Suppressor macrophage treated with lipopolysaccharide for 1 hour (primary cell): ENCODE measurements at regions not wholly inside any gene's neighbourhood (a gene's known extent, or its start where the extent isn't known, plus 50 kb on each side); places are given as distances from the start of the nearest gene placed in this dataset.
"Not testable (repeated sequence)": the region's sequence is repeated elsewhere in the genome, so short reads cannot be mapped to it uniquely, and the experiment has no call there.

Experiments
- DNase-seq, 3 donors: peaks; one replicate each; pipeline ENCODE4 v3.0.0-alpha.2; 2020 to 2022

DNA sequence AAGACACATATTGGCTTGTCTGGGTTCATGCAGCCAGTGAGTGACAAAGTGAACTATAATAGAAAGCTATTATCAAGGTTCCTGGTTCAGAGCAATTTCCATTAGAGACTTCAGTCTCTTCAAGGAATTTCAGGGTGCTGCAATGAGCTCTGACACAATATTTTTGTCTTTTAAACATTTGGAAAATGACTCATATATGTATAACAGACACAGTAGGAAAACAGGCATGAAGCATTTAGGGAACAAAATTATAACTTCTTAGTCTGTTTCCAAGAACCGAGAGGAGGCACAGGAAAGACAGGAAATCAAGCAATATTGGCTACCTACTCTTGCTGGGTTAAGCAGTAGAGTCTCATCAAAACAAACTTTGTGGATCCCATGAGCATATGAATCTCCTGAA, 170.4 kb downstream of the PTPRC start:
- peak in 2 of 3 donors; percentile 14 to 34 for DNase-seq

DNA sequence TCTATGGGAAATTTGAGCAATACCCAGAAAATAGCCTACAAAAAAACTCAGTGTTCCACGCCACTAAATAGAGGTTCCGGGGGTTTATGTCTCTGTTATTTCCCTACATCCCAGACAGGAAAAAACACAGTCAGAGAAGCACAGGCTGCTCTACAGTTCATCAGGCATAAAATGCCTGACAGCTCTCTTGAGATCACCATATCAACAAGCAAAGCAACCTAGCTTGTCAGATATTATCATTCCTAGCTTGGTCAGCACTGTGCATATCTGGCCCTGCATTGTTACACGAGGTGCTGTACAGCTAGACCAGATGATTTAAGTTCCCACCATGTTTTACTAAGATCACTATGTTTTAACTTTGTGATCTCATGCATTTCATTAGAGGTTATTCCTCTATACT, 172.6 kb downstream of the PTPRC start:
- DNase-seq: no peak

DNA sequence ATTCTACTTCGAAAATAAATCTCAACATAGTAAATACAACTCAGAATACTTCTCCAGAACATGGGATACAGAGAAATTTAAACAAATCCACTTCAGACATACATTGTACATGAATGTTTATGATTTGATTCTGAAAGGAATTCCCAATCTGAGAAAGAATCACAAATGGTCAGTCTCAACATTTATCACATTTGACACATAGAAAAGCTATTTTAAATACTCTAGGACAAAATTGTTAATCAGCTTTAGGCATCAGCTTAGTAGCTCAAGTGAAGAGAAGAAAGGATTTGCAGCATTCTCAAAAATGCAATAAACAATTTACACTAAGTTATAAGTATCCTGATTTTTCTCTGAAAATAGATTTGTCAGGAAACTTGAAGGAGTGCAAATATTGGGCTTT, 184.8 kb downstream of the PTPRC start:
- no peak for DNase-seq

DNA sequence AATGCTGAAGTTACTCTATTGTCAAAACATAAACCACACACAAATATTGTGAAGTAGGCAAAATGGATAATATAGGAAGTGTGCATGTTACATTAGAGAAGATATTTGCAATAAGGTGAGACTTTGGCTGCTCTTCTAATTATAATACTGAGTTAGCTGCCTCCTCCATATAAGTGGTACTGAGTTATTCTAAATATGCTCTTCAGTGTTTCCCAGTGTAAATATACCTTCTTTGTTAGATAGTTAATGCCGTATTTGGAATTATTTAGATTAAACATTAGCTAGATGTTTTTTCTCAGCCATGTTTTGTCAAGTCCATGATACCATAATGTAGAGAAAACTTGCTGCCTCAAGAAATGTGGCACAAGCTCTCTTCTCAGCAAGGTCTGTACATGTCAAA, 186.4 kb downstream of the PTPRC start:
- DNase-seq: no peak

DNA sequence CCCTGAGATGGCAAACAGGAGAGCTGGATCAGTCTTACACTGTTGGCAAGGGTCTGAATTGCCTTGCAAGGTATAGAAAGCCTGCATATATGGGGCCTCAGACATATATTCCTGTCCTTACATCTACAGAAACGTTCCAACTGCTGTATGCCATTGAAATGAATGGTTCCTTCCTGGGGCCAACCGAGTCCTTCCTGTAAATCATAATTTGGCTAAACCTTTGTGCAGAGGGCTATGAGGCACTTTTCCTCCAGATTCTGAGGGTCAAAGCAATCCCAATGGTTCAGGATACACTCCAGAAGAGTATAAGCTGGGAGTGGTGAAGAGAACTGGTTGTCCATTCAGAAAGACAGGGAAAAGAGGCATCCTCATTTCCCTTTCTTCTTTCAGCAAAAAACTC, 190.5 kb downstream of the PTPRC start:
- DNase-seq: no peak

DNA sequence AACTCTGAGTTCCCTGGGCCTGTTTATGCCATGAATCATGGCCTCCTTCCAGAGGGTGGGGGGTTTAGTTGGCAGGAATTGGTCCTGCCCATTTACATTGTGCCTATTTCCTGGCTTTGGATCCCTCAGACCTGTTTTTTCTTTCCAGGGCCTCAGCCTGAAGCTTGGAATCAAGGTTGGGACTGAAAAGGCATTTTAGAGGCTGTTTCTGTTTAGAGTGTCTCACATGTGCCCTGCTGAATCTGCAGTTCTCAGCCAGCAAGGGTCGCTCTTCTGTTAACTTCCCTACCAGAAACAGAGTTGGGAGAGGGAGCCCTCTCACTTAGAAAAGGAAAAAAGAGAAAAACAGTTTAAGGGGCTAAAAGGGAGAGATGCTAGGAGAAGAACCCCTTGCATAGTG, 191.1 kb downstream of the PTPRC start:
- no peak for DNase-seq

DNA sequence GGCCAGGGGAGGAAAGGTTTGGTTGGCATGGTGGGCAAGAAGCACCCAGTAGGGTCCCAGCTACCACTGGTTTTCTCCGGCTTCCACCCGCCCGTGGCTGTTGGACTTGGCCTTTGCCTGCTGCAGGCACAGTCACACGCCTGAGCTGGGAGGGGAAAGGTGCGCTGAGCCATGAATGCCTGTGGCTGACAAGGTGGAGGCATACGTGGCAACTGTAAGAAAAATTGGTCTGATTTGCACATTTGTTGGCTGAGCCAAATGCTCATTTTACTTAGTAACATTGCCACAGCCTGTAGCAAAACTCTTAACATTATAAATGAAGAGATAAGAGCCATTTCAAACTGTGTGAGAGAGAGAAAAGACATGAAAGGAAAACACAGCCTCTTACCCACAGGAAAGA, 191.6 kb downstream of the PTPRC start:
- no peak for DNase-seq

DNA sequence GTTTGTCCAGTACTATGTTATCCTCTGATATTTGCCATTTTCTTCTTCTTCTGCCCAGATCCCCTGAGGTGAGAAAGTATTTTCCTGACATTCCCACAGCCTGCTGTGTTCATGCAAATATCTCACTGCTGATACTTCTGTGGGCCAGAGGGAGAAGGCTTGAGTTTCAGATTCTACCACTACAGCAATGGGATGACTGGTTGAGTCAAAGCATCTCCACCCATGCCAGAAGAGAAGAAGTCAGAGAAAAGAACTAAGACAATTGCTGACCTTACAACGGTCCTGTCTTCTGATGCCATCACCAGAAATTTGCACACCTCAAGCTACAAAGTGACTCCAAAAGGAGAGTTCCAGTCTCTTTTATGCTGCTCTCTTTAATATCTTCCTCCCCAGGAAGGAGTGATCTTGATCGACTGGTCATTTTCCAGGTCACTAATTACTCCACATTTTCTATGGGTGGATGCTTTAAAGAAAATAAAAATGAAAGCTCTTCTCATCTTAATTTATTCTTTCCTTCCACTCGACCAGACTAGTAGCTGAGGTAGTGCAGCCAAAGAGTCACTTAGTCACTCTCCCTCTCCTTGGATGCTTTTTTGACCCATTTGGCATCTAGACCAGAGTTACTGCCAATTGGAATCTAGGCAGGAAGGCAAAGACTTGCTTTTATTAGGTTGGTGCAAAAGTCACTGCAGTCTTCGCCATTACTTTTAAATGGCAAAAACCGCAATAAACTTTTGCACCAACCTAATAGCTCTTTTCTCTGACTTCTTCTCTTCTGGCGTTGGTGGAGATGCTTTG, 195.1 kb downstream of the PTPRC start:
- no peak for DNase-seq

DNA sequence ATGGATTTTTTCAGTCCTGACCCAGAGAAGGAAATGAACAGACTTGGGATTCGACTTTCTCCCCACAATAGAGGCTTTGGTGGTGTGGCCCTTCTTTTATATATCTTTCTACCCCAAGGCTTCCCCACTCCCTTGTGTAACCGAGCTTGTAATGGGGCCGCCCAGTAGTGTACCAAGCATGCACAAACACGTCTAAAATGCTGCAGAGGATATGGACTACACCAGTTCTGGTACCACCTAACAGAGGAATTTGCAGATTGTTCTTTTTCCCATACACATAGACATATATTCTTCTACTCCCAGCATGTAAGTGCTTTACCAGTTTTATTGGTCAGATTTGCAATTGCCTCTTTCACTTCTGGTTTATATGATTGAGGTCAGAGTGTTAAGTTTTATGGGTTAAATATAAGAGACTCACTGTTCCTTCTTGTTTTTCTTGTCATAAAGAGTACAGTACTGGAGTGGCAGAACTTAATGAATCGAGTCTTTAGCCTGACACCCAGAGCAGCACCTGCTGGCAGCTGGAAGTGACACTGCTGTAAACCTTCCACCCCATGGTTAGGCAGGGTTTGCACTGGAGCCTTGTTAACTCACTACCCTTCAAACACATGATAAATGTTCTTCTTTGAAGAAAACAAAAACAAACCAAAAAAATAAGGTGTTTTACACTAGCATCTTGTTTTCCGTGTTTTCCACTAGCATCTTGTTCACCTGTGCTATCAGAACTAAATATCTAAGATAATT, 198.6 kb downstream of the PTPRC start:
- no peak for DNase-seq

DNA sequence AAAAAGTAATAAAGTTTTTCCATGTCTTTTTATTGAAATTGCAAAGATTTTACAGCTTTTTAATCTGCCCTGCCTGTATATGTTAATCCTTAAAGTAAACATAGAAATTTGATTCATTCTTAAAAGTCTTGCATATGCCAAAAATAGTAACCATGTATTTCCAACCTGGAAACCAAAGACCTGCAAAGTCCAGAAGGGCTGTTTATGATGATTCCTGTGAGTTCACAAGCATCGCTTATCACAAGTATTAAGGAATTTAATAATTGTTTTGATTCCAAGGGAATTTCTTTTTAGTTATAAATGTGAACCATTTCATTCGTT, 199.1 kb downstream of the PTPRC start:
- DNase-seq: no peak

DNA sequence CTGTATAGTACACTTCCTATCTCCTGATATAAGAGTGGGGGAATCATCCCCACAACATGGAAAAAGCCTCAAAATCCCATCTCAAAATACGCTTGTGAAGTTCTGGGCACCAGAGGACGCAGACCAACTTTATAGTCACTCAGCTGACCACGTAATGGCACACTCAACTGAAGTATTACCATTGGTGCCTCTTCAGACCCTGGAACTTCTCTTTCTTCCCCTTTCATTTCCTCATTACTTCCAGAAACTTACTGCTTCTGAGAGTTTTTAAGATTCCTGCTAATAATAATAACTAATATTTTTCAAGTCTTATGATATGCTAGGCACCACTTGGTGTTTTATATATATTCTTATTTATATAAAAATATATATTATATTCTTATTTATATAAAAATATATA, 202.6 kb downstream of the PTPRC start:
- DNase-seq: peak; percentile 5 to 43 (median 28)

DNA sequence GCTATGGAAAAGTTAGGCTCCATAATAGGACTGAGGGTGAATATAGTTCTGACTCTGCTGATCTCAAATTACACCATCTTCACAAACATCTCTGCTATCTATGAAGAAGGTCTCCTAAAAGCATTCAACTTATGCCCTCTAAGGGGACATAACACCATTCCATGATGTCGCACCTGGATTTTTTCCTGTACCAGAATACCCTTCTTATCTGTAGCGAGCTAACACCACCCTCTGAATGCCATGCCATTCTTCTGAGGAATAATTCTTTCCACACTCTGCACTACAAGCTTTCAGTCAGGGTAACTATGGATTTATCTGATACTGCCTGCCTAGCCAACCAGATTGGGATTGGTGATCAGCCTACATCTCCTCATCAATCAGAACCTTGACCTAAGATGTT, 203.8 kb downstream of the PTPRC start:
- DNase-seq: no peak

DNA sequence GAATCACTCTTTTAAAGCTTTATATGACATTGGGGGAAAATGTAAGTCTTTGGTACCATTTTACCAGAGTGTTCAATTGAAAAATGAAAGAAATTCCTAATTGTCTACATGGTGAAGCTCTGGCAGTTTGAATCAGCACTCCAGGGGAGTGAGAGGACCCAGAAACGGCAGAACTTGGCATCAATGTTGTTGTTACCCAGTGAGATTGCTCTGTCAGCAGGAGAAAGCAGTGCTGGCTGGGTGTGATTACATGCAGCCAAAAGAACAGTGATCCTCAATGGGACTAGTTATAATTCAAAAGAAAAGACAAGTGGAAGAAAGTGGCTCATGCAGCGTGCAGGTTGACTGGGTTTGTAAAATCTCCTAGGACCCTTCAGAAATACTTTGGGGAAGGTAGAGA, 206.4 kb downstream of the PTPRC start:
- no peak for DNase-seq

DNA sequence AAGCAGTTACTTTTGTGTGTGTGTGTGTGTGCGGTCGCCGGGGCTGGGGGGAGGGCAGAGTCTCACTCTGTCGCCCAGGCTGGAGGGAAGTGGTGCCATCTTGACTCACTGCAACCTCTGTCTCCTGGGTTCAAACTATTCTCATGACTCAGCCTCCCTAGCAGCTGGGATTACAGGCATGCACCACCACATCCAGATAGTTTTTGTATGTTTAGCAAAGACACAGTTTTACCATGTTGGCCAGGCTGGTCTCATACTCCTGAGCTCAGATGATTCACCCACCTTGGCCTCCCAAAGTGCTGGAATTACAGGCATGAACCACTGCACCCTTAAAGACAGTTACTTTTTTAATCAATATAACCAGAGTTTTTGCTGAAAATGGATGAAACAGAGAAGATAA, 207.0 kb downstream of the PTPRC start:
- DNase-seq: no peak

DNA sequence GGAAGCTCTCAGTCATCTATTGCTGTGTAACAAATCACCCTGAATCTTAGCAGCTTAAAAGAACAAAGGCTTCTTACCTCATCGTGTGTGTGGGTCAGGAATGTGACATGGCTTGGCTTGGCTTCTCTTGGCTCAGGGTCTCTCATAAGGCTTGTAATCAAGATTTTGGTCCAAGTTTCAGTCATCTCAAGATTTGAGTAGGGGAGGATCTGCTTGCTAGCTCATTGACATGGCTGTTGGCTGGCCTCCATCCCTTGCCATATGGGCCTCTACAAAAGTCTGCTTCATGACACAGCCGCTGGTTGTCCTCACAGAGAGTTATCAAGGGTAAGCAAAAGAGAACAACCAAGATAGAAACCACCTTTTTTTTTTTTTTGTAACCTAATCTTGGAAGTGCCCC, 207.7 kb downstream of the PTPRC start:
- no peak for DNase-seq

DNA sequence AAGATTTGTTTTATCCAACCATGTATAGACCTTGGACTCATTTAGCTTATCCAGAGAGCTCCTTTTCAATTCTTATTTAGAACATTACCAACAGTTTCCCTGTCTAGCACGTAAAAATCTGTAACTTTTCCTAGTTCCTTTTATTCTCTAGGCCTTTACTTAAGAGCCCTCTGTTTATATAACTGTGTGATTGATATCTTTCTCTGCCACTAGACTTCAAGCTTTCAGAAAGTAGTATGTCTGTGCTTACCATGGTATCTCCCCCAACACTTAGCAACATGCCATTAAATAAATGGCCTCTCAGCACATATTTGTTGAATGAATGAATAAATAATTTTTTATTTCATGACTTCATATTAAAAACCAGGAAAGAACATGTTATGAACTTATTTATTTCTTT, 209.4 kb downstream of the PTPRC start:
- no peak for DNase-seq

DNA sequence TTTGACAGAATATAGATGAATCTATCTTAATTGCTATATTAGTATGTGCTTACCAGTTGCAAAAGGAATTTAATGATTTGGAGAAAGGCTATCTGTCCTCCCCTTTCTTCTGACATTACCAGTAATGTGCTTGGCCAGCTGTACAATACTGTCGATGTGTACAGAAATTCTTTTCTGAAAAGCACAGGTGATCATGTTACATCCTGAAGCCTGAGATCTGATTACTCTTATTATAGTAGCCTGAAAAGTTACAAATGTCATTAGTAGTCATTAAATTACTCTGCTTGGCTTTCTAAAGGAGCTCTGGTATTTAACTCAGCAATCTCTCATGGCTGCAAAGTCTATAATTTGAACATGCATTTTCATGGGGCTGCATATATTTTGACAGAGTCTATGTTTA, 209.8 kb downstream of the PTPRC start:
- no peak for DNase-seq

DNA sequence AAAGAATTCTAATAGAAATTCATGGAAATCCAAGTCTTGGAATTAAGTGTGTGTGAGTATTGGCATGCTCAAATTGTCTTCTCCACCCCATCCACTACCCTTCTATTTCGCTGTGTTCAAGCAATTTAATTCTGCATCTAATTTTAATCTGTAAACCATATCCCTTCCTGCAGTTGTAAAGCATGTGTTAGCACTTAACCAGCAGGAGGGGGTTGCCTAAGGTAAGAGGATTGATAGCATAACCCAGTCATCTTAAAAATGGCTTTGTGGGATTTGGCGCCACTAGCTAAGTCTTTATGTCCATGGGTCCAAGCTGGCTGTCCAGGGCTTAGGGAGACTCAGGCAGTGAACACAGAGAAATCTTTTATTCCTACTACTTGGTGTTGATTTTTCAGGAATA, 210.3 kb downstream of the PTPRC start:
- no peak for DNase-seq

DNA sequence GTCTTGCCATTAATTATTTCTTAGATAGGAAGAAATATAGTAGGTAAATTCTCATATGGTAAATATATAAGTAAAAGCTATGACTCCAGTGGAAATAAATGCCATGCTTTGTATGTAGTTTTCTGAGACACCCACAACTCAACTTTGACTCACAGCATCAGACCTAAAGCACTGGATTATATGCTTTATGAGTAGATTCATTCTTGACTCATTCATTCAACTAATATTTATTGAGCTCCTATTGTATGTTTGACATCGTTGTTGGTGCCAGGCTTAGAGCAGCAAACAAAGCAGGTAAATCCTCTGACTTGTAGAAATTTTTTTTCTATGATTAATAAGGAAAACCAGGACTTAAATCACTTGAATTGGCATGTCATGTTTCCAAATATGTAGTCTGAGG, 211.4 kb downstream of the PTPRC start:
- DNase-seq: no peak

DNA sequence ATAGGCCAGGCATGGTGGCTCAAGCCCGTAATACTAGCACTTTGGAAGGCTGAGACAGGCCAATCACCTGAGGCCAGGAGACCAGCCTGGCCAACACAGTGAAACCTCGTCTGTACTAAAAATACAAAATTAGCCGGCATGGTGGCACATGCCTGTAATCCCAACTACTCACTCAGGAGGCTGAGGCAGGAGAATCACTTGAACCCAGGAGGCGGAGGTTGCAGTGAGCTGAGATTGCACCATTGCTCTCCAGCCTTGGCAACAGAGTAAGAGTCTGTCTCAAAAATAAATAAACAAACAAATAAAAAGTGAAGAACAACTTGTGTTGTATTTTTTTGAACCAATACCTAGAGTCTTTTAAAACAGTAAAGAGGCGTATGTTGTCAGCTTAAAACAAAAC, 212.1 kb downstream of the PTPRC start:
- not testable (repeated sequence) for DNase-seq

DNA sequence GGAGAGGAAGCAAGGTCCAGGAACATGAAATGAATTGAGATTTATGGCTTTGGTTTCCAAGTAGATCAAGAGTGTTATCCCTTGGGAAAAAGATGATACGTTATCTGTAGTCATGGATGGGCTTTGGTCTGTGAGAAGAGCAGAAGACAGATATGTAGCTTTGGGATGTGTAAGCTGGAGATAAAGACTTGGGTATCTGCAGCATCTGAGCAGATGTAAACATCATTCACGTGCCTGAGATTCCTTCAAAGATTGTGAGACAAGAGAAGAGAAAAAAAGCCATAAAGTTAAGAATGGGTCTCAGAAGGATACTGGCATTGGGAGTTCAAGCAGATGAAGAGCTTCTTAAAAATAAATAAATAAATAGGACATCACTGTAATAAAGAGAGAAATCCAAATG, 217.8 kb downstream of the PTPRC start:
- no peak for DNase-seq

DNA sequence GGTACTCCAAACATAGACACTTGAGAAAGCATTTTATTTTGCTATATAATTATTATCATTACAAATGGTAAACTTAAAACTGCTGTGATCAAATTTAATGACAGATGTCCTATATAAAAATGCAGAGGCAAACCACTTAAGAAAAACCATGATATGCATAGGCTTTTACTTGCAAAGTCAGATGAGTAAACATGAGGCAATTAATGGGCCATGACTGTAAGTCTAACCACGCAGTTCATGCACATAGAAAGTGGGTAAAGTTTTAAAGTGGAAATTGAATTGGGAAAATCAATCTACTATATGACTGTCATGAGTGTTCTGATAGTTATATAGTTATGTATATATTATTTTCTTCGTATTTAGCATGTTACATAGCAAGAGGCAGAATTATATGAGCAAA, 219.2 kb downstream of the PTPRC start:
- no peak for DNase-seq

DNA sequence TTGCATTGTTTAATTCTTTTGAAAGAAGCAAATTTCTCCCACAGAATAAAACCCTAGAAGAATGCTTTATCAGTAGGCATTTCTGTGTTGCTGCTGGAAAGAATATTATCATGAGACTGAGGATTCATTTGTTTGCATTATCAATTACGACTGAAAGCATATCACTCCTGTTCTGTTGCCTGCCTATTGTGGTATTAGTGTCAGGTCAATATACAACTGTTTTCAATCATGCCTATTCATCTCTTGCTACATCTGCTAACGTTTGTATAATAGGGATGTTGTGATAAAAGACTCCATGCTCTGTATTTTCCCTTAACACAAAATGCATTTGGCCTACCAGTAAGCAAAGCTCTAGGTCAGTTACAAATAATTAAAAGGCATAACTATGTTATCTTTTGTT, 221.5 kb downstream of the PTPRC start:
- no peak for DNase-seq

DNA sequence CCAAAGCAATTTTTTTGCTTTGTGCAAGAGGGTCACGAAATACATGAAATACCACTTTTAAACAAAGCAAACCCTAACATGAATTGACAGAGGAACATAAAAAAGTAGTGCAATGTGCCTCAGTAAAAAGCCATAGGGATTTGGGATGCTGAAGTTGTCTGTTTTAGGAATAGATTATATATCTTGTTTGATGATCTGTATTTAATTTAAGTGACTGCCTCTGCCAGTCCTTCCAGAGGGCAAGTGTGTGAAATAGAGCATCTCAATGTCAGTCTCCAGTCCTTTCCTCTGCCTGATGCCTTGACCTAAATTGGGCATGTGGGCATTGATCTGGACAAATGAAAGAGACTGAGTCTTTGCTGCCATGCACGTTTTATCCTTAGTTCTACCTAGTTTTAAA, 222.8 kb downstream of the PTPRC start:
- no peak for DNase-seq

DNA sequence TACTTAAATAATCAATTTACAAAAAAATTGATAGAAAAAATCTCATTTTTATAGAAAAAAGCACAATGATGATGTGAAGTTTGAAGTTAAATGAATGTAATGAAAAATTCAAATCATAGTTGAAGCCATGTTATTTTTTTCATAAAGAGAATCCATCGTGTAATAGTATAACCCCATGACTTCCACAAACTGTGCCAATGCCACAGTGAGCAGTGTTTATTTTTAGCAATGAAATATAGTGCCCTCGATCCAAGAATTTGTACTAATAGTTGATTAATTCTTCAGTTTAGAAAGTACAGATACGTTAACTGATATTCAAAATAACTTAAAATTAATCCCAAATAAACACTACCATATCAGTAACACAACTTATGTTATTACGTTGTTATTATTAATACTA, 225.9 kb downstream of the PTPRC start:
- DNase-seq: no peak
